ENCODE measurements at regions not wholly inside any gene's neighbourhood (a gene's known extent, or its start where the extent isn't known, plus 50 kb on each side); places are given as distances from the start of the nearest gene placed in this dataset.
A peak's percentile ranks its signal among the peaks of the same experiment; 100 is the strongest.
"Not testable (repeated sequence)": the region's sequence is repeated elsewhere in the genome, so short reads cannot be mapped to it uniquely, and the experiment has no call there.

DNA sequence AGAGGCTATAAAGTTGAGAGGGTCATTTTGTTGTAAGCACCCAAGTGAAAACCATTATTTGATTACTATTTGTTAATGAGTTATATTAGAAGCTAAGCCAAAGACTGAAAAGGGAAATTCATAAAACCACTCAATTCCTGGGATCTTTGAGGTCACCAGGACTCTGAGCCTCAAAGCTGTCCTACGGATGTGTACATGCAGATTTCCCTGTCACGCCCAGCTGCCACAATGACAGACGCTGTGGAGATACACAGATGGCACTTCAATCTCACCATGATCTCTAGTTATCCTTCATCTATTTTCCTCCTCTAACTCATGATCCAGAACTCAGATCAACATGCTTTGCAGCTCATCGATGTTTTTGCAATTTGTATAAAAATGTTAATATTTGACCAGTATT, 403.5 kb upstream of the MIR17HG start:
- ATAC-seq (no peak), DNase-seq (no peak)

DNA sequence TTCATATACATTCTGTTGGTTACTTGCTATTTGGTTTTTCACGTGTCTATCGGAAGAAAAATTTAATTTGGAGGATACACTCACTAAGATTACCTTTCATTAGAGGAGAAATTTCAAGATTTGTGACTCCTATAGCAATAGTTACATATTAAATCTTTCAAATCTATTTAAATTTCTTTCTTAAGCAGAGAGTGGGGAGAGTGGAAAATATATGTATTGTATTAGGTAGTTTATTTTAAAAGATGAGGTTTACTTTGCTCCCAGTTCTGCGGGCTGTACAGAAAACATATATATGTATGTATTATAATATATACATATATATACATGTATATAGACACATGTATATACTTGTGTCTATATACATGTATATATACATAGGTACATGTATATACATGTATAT, 402.3 kb upstream of the MIR17HG start:
- not testable (repeated sequence) for DNase-seq, ATAC-seq

DNA sequence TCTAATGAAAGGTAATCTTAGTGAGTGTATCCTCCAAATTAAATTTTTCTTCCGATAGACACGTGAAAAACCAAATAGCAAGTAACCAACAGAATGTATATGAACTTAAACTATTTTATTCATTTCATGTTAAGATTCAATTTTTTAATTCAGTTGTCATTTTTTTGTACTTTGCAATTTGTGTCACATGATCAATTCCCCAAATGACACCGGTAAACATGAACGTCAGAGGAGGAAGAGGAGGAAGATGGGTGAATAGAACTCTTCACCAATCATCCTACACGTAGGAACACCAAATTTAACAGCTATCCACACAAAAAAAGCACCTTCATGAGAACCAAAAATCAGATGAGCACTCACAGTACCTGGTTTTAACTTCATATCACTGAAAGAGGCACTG, 401.4 kb upstream of the MIR17HG start:
- not testable (repeated sequence) for DNase-seq, ATAC-seq

DNA sequence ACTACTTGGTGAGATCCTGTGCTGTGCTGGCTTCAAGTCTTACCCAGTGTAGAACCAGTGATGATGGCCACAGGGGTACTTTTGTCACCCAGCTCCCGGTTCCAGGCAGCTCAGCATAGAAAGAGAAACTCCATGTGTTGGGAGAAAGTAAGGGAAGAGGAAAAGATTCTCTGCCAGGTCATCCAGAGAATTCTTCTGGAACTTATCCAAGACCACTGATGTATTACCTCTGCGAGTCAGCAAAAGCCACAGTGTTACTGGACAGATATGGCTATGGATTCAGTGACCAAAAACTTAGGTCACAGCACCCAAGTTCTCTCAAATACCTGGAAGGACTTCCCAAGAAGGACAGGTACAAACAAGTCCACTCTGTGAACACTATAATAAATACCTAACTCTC, 399.5 kb upstream of the MIR17HG start:
- ATAC-seq (no peak), DNase-seq (no peak)

- no peak for ATAC-seq
- DNase-seq, result no peak
These were observed 397.3 kb upstream of the MIR17HG start for GRCh38 chr13:90950160-90950559.

GRCh38 chr13:90951663-90952062, 395.8 kb upstream of the MIR17HG start:
- ATAC-seq, result no peak
- no peak for DNase-seq

DNA sequence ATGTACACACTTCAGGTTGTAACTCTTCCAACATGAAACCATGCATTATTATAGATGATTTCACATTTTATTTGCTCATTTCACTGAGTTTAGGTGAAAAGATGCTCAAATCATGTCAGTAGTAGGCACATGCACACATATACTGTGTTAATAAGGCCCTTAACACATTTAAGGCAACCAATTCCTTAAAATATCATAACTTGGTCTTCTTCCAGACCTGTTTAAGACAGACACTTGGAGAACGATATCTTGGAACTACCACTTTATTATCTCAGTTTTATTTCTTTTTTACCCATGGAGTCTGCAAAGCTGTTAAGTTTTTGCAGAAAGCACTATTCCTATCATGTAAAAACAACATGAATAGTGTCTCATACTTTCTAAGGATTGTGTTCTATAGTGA, 395.2 kb upstream of the MIR17HG start:
- no peak for DNase-seq
- ATAC-seq, result no peak

DNA sequence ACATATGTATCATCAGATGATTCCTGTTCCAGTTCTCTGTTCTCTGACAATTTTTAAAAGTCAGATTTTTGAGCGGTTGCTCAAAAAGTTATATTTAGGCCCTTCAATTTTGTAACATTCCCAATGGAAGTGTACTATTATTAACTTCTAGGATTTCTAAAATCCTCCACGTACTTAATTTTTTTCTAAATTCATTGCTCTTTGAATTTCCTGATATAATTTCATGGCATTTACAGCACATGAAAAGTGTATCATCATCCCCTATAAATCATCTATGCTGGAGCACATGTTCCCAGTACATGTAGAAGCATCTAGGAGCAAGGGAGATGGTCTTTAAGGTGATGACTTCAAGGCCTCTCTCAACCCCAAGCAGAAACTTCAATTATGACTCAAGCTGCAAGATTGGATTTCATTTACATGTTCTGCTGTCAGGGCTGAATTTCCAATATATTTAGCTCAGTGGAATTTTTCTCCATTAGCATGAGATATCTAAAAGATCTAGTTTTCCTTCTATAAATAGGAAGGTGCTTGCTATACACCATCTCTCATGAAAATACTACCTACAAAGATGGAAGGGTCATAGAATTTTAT, 392.8 kb upstream of the MIR17HG start:
- ATAC-seq, result no peak
- no peak for DNase-seq

DNA sequence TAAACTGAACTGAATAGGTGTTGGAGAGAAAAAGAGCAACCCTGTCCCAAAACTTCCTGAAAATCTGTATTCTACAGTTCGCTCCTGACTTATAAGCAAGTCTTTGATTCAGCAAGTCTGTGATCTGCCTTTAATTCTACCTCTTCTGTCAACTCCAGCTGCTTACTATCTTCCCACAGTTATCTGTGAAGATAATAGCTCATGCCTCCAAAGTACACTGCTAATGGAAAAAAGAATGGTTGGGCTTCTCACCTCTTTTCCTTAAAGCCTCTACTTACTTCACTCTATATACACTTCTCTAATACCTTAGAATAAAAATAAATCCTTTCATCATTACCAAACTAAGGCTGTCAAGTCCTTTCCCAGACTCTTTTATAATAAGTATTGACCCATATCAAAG, 391.5 kb upstream of the MIR17HG start:
- ATAC-seq (no peak), DNase-seq (no peak)

DNA sequence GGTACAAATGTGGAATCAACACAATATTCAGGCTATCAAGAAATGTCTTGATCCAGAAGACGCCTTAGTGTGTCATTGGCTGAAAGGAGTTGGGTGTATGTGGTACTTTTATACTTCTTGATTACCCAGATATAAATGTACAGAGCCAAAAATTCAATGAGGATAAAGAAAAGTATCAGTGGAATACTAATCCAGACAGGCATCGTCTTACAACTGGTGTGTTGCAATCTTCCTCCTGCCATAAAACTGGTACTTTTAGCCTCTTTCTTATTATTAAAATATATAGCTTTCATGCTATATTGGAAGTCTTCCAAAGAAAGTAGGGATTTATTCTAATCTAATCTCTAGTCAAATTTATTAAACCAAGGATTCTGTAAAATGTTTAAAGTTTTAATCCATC, 388.6 kb upstream of the MIR17HG start:
- ATAC-seq (no peak), DNase-seq (no peak)

- ATAC-seq, result no peak
These were observed 379.2 kb upstream of the MIR17HG start for GRCh38 chr13:90968166-90968904.

DNA sequence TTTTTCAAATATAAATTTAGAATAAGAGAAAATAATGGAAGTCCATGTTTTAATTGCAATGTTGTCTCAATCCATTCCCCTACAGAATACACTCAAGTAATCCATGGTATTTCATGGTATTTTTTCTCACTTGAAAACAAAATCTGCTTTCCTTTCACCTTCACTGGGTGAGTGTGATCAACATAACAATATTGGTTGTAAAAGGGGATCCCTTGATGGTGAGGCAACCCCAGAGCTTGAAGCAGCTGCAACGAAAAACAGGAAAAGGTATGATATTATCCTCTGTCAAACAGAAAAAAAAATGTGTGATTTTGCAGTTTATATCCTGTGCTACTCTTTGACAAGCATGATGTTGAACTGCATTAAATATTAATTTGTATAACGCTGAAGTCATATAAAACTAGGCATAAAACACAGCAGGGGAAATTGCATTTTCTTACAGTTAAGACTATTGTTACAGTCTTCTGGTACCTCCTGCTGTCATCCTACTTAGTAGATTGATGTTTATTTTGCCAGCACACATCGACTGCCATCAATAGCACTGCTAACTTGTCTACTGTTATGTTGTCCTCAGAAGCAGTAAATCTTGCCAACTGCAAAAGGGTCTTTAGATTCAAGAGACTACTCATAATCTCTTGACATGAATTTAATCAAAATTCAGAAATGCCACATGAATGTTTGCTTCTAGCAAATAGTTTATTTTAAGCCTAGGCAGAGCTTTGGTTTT, 373.1 kb upstream of the MIR17HG start:
- DNase-seq, result no peak
- no peak for ATAC-seq

More at GRCh38 chr13:90968166-90968904, 379.2 kb upstream of the MIR17HG start:
- no peak for DNase-seq

DNA sequence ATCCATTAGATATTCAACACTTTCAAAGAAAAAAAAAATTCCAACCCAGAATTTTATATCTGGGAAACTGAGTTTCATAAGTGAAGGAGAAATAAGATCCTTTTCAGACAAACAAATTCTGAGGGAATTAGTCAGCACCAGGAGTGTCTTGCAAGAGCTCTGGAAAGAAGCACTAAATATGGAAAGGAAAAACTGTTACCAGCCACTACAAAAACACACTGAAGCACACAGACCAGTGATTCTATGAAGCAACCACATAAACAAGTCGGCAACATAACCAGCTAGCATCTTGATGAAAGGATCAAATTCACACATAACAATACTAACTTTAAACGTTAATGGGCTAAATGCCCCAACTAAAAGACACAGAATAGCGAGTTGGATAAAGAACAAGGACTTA, 368.4 kb upstream of the MIR17HG start:
- DNase-seq (no peak), ATAC-seq (no peak)

DNA sequence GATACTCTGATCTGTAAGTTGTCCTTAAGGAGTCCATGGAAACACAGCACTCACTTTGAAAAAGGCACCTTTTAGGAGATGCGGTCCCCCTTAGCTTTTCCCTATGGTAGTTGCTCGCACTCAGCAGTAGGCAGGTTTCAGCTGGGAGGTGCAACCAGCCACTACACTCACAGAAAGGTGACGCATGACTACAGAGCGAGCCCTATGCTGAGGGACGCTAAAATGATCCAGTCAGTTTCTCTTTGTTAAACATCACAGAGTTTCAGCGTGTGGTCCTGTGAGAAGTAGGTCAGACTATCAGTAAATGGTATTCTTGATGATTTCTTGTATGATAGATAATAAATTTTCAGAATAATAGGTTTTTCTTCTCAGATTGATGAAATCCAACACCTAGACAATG, 362.7 kb upstream of the MIR17HG start:
- DNase-seq (no peak), ATAC-seq (no peak)

GRCh38 chr13:90995001-90995400, 352.5 kb upstream of the MIR17HG start:
- DNase-seq (no peak), ATAC-seq (no peak)

- DNase-seq (no peak), ATAC-seq (no peak)
These were observed 351.9 kb upstream of the MIR17HG start for GRCh38 chr13:90995614-90996013.

GRCh38 chr13:90997951-90998350, 349.5 kb upstream of the MIR17HG start:
- ATAC-seq, result no peak
- DNase-seq, result no peak

DNA sequence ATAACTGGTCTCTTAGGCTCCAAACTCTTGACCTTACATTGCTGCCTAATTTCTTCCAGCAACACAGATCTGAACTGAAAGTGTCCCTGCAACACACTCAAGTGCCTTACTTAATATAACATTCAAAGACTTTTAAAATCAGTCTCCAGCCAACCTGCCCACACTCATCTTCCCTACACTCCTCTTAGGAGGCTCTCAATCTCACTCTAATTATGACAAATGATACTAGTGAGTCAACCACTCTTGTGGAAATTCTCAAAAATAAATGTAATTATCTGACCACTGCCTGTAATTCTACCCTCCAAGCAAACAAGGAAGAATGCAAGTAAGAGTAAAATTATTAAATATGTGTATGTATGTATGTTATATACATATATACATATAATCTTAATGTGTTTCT, 348.1 kb upstream of the MIR17HG start:
- no peak for DNase-seq
- ATAC-seq, result no peak

DNA sequence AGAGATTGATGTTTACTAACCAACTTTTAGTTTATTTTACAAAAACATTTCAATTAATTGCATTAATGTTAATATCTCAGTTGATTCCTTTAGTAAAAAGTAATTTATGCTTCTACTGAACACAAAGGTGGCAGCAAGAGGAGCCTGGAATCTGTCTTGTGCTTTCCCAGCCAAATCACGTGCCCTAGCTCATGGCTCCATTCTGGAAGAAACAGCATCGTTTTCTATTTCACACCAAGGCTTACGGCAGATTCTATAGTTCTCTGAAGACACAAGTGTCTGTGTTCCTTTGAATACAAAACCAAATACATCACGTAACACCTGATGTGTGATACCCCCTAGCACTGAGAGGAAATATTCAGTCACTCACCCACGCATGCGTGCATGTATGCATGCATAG, 346.1 kb upstream of the MIR17HG start:
- no peak for ATAC-seq

GRCh38 chr13:91014696-91015095, 332.8 kb upstream of the MIR17HG start:
- ATAC-seq, result no peak
- no peak for DNase-seq

More for the DNA sequence above, 346.1 kb upstream of the MIR17HG start:
- DNase-seq, result no peak

- DNase-seq (peak; percentile 27), ATAC-seq (peak; percentile 36)
These were observed 330.3 kb upstream of the MIR17HG start for GRCh38 chr13:91017031-91017668.

- ATAC-seq (no peak), DNase-seq (no peak)
These were observed 329.8 kb upstream of the MIR17HG start for GRCh38 chr13:91017669-91018053.

DNA sequence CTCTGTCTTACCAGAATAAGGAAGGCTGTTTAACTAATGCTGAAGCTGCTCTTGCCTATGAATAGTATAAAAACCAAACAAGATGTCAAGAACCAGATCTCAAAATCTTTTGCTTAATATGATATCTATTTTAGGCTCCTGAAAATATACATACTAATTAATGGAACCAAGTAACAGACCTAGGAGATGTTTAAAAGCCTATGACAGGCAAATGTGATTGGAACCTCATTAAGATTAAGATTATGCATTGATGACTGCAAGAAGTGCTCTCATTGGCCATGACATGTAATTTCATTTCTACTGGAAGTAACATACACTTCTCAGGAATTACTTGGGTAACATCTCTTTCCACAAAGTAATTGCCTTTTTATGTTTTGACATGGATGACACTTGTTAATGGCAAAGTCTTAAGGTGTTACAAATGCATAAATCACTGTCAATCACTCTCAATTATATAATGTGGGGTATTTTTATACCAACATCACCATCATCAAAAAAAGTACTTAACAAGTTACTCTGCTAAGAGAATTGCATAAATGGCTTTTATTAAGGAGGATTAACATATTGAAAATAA, 326.9 kb upstream of the MIR17HG start:
- DNase-seq, result no peak
- ATAC-seq, result no peak

All from stimulated activated naive CD8-positive, alpha-beta T cell treated with anti-CD3 and anti-CD28 coated beads, Interleukin-15, Interleukin-2, amounts not matched to agents 100 U/mL and 50 U/mL, for 24 hours (primary cell).